Uterus (tissue), 2 donors: ENCODE measurements at regions not wholly inside any gene's neighbourhood (a gene's known extent, or its start where the extent isn't known, plus 50 kb on each side); places are given as distances from the start of the nearest gene placed in this dataset.

ENCODE experiments used
- CTCF ChIP-seq, 4 experiments: fragments of 200-600 bp in 2 of 4; fragments of 450-650 bp in 2 of 4; sonication (generic) in 2 of 4; IDR thresholded peaks; one replicate each; pipeline ENCODE4 v1.5.1; 2016 to 2019; ENCODE audit warnings: antibody characterized with exemption in 4 of 4, mild to moderate bottlenecking in 2 of 4, moderate library complexity in 1 of 4
- POLR2A ChIP-seq, 2 donors: fragments of 450-650 bp; IDR thresholded peaks; one replicate each; pipeline ENCODE4 v1.6.1; 2016; ENCODE audit warnings: antibody characterized with exemption in 2 of 2, mild to moderate bottlenecking in 1 of 2, moderate library complexity in 1 of 2

GRCh38 chr2:129901754-129902415 is 77.6 kb upstream of the RAB6C start:
- no peak for TF ChIP-seq POLR2A (IDR thresholded peaks at IDR 0.05)
- TF ChIP-seq CTCF (IDR thresholded peaks at IDR 0.05) = no peak
